ENCODE measurements at regions not wholly inside any gene's neighbourhood (a gene's known extent, or its start where the extent isn't known, plus 50 kb on each side); places are given as distances from the start of the nearest gene placed in this dataset.
"Not testable (repeated sequence)": the region's sequence is repeated elsewhere in the genome, so short reads cannot be mapped to it uniquely, and the experiment has no call there.

GRCh38 chr18:78812067-78812466 is 167.6 kb upstream of the SALL3 start:
- DNase-seq (ENCODE audit: low read depth in 2 of 2): no peak

- DNase-seq (ENCODE audit: low read depth in 2 of 2): no peak
Observed at GRCh38 chr18:78813156-78813555, 166.5 kb upstream of the SALL3 start.

DNA sequence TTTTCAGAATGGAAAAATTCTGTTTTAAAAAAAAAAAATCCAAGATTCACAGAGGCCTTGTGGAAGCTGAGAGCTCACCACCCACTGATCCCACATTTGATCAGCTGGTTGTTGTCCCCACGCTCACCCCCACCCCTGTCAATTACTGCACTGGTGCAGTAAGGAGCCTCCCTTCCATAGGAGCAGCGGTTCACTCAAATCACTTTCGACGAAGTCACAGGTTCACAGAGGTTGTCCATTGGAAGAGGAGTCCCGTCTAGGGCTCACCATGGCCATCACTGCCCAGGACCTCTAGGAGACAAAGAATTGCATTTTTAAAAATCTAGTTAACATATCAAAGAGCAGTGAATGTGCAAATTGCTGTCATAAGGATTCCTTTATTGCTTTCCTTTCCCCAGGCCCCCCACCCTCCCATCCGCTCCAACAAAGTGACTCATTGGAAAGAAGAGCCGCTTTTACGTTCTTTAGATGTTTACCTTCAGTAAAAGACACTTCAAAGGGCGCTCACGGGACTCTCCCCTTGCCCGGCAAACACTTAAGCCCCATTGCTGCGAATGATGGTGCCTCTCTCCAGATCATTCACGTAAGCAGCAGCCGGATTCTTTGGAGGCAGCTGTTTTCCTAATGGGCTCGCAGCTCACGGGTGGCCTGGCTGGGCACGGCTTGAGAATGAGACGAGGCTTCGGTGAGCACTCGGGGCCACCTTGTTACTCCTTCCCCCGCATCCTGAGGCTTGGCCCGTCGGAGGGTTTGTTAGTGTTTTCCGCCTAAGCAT is 165.5 kb upstream of the SALL3 start:
- DNase-seq (ENCODE audit: low read depth in 2 of 2): no peak

GRCh38 chr18:78814766-78815165 is 164.9 kb upstream of the SALL3 start:
- DNase-seq (ENCODE audit: low read depth in 2 of 2): no peak

GRCh38 chr18:78816114-78816513 is 163.5 kb upstream of the SALL3 start:
- DNase-seq (ENCODE audit: low read depth in 2 of 2): no peak

DNA sequence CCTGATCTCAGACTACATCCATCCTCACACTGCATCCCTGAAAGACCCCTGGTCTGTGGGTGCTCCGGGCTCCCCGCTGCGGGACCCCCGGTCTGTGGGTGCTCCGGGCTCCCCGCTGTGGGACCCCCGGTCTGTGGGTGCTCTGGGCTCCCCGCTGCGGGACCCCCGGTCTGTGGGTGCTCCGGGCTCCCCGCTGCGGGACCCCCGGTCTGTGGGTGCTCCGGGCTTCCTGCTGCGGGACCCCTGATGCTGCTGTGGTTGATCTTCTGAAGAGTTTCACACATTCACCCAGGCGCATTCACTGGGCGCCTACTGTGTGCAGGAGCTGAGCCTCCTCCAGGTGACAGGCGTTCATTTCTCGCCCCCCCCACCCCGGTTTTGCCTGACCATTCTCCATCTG is 162.7 kb upstream of the SALL3 start:
- no peak for DNase-seq (ENCODE audit: low read depth in 2 of 2)

GRCh38 chr18:78818495-78818894 is 161.1 kb upstream of the SALL3 start:
- DNase-seq (ENCODE audit: low read depth in 2 of 2): no peak

DNA sequence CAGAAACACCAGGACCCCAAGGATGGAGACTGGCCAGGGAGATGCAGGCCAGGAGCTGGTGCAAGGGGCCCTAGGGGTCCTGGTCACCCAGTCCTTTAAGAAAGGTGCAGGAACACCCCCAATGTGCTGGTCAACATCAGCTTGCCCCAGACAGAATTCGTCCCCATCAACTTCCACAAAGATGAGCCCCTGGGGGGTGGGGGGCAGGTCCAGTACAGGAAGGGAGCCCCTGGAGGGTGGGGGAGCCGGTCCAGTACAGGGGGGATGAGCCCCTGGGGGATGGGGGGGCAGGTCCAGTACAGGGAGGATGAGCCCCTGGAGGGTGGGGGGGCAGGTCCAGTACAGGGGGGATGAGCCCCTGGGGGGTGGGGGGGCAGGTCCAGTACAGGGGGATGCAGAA is 160.7 kb upstream of the SALL3 start:
- DNase-seq (ENCODE audit: low read depth in 2 of 2): no peak

GRCh38 chr18:78820161-78820834 is 159.3 kb upstream of the SALL3 start:
- DNase-seq (ENCODE audit: low read depth in 2 of 2): no peak

DNA sequence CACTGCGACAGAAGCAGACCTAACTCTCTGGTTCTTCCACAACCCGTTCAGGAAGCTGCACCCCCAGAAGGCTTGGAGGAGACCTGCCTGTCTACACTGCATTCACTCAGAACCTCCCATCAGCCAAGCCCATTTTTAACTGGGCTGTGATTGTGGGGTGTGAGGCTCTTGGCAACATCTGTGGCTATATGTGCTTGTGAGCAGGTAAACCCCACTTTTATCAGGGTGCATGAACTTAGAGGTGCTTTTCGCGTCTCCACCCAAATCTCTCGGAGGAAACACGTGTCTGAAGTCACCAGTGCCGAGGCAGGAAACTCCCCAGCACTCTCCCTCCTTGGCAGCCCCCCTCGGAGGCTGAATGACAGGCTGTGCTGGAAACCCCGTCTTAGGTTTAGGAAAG is 158.2 kb upstream of the SALL3 start:
- no peak for DNase-seq (ENCODE audit: low read depth in 2 of 2)

- no peak for DNase-seq (ENCODE audit: low read depth in 2 of 2)
Observed at GRCh38 chr18:78822171-78822948, 157.3 kb upstream of the SALL3 start.

- no peak for DNase-seq (ENCODE audit: low read depth in 2 of 2)
Observed at GRCh38 chr18:78822949-78823285, 156.7 kb upstream of the SALL3 start.

GRCh38 chr18:78825168-78825567 is 154.4 kb upstream of the SALL3 start:
- DNase-seq (ENCODE audit: low read depth in 2 of 2): no peak

DNA sequence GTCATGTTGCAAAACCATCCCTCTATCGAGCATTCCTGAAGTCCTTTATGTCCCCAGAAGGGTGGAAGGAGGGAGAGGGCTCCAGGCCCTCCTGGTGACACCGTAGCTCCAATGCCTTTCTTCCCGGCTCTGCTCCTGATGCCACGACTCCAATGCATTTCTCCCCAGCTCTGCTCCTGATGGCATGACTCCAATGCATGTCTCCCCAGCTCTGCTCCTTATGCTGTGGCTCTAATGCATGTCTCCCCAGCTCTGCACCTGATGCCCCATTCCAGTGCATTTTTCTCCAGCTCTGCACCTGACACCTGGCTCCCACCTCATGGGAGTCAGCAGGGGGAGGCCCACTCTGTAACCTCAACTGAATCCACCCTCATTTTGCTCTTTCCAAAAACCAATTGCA is 153.0 kb upstream of the SALL3 start:
- no peak for DNase-seq (ENCODE audit: low read depth in 2 of 2)

DNA sequence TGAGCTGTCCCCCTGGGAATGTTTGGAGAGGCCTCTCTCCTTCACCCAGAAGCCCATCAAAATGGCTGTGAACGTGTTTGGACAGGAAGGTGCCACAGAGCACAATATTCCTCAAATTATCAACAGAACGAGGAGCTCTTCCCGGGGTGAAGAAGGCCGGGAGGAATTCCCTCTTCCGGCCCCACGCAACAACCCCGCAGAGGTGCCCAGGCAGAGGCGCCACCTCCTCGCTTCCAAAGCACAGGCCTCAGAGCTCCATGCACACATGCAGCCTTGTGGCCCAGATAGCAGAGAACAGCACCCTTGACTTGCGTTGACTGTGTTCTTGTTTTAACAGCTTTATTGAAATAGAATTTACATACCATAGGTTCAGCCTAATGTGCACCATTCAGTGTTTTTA is 152.5 kb upstream of the SALL3 start:
- DNase-seq (ENCODE audit: low read depth in 2 of 2): no peak

GRCh38 chr18:78828131-78828530 is 151.5 kb upstream of the SALL3 start:
- DNase-seq (ENCODE audit: low read depth in 2 of 2): no peak

- not testable (repeated sequence) for DNase-seq (ENCODE audit: low read depth in 2 of 2)
Observed at GRCh38 chr18:78829026-78829425, 150.6 kb upstream of the SALL3 start.

- no peak for DNase-seq (ENCODE audit: low read depth in 2 of 2)
Observed at GRCh38 chr18:78830161-78830560, 149.5 kb upstream of the SALL3 start.

DNA sequence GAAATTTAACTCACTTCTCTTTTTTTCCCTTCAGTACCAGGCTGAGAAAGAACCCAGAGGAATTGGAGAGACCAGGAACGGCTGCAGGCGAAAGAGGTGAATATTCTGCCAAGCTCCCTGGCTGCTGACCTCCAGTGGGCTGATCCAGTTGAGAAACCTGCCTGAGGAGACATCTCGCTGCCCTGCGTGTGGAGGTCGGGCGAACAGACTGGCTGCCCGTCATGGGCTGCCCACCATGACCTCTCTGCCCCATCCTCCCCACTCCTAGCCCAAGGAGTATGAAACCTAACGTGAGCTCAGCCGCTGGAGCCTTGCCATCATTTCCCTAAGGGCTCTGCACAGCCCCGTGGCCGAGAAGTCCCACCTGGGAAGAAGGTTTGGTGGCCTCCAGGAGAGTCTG is 148.8 kb upstream of the SALL3 start:
- no peak for DNase-seq (ENCODE audit: low read depth in 2 of 2)

DNA sequence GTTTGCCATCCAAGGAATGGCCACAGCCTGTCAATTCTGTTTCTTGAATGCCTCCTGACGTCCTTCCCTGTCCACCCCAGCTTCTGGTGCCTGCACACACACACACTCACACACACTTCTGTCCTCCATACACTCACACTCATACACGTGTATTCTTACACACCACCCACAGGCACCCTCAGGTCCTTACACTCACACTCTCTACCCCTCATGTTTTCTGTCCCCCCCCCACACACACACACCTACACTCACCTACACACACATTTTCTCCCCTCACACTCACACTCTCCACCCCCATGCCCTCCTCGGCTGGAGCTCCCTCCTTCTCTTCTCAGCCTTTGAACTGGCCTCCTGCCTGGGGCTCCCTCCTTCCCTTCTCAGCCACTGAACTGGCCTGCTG is 148.0 kb upstream of the SALL3 start:
- DNase-seq (ENCODE audit: low read depth in 2 of 2): no peak

DNA sequence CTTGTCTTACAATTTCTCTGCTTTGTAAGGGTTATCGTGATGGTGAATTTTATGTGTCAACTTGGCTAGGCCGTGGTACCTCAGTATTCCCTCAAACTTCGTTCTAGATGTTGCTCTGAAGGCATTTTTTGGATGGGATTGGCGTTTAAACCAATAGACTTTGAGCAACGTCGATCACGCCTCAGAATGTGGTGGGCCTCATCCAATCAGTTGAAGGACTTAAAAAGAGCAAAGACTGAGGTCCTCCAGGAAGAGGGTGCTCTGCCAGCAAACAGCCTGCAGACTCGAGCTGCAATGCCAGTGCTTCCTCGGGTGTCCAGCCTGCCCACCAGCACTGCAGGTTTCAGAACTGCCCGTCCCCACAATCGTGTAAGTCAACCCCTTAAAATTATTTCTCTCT is 145.8 kb upstream of the SALL3 start:
- no peak for DNase-seq (ENCODE audit: low read depth in 2 of 2)

DNA sequence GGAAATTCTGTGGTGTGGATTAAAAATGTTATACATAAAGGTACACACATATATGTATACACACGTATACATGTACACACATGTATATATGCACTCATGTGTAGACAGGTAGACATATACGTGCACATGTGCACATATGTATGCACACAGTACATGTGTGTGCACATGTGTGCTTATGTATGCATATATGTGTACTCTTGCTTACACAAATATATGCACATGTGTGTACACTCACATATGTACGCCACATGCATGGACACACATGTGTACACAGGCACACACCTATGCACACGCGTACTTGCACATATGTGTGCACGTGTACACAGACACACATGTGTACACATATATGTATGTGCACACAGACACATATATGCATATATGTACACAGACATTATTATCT is 142.8 kb upstream of the SALL3 start:
- DNase-seq (ENCODE audit: low read depth in 2 of 2): no peak

DNA sequence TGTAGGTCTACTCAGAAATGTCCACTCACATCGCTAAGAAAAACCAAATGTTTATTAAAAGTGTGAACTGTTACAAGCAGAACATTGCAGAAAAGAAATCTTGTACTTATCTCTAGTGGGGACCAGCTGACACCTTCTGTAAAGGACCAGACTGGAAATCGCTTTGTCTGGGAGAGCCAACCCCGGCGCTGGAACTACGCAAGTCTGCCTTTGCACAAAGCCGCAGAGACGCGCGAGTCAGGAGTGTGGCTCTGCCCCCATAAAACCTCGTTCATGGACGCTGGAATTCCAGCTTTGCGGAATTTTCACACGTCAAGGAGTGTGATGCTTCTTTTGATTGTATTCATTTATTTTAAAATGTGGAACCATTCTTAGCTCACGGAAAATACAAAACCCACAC is 141.9 kb upstream of the SALL3 start:
- no peak for DNase-seq (ENCODE audit: low read depth in 2 of 2)

Data from stimulated activated CD4-positive, alpha-beta T cell treated with anti-CD3 and anti-CD28 coated beads, Interleukin-12 subunit alpha, Interleukin-12 subunit beta, amount 100 ng/mL, for 24 hours (primary cell).